Chondrocyte (in vitro differentiated cells): ENCODE measurements at regions not wholly inside any gene's neighbourhood (a gene's known extent, or its start where the extent isn't known, plus 50 kb on each side); places are given as distances from the start of the nearest gene placed in this dataset.
"Not testable (repeated sequence)": the region's sequence is repeated elsewhere in the genome, so short reads cannot be mapped to it uniquely, and the experiment has no call there.

Experiments
- DNase-seq: peaks from one replicate; pipeline ENCODE4 v3.0.0; 2021; ENCODE audit warnings: mixed read lengths, low spot score
- H3K27ac Mint-ChIP-seq: one replicate; pipeline ENCODE4 v1.8.0; 2021; ENCODE audit warnings: mild to moderate bottlenecking, moderate library complexity, mixed read lengths; ENCODE audit not compliant: unreplicated experiment
- H3K27me3 Mint-ChIP-seq: 2 replicates; pipeline ENCODE4 v1.8.0; 2021; ENCODE audit warnings: low read depth, mixed read lengths
- H3K36me3 Mint-ChIP-seq: 2 replicates; pipeline ENCODE4 v1.8.0; 2021; ENCODE audit warnings: low read depth, mixed read lengths
- H3K4me1 Mint-ChIP-seq: 2 replicates; pipeline ENCODE4 v1.8.0; 2021; ENCODE audit warnings: low read depth, mild to moderate bottlenecking, mixed read lengths
- H3K4me3 Mint-ChIP-seq: one replicate; pipeline ENCODE4 v1.8.0; 2021; ENCODE audit warnings: mild to moderate bottlenecking, moderate library complexity, mixed read lengths; ENCODE audit not compliant: unreplicated experiment
- H3K9me3 Mint-ChIP-seq: 2 replicates; pipeline ENCODE4 v1.8.0; 2021; ENCODE audit warnings: low read depth, mixed read lengths
- CTCF ChIP-seq: fragments of 200-600 bp; sonication (generic); IDR thresholded peaks from 2 replicates; pipeline ENCODE4 v1.5.0; 2021; ENCODE audit warnings: antibody characterized with exemption, mild to moderate bottlenecking, moderate library complexity

- Mint-ChIP-seq H3K27me3 (no peaks in the 10 kb centered on the region), H3K4me3 (no peak overlapping the region), H3K9me3 (peaks cover 4% of the 10 kb centered on the region), H3K27ac (no peak overlapping the region), H3K4me1 (peaks cover 5% of the 10 kb centered on the region), H3K36me3 (peaks cover 1% of the 10 kb centered on the region)
- DNase-seq = no peak
- TF ChIP-seq CTCF = no peak
Measured at GRCh38 chr9:33703430-33704102, 91.8 kb upstream of the PRSS3 start.

GRCh38 chr9:33705440-33705839, 89.9 kb upstream of the PRSS3 start:
- H3K27ac Mint-ChIP-seq, DNase-seq, H3K4me3 Mint-ChIP-seq, H3K4me1 Mint-ChIP-seq, H3K9me3 Mint-ChIP-seq, H3K27me3 Mint-ChIP-seq, H3K36me3 Mint-ChIP-seq: not testable (repeated sequence)

GRCh38 chr9:33708441-33708840, 86.9 kb upstream of the PRSS3 start:
- H3K4me1 Mint-ChIP-seq = peaks cover 6% of the 10 kb centered on the region
- H3K36me3 Mint-ChIP-seq = peaks cover 1% of the 10 kb centered on the region
- DNase-seq = no peak
- peaks cover 4% of the 10 kb centered on the region for H3K9me3 Mint-ChIP-seq
- H3K27ac Mint-ChIP-seq = no peak overlapping the region
- TF ChIP-seq CTCF = no peak
- no peaks in the 10 kb centered on the region for H3K27me3 Mint-ChIP-seq
- no peak overlapping the region for H3K4me3 Mint-ChIP-seq

- peaks cover 4% of the 10 kb centered on the region for H3K9me3 Mint-ChIP-seq
- peaks cover 1% of the 10 kb centered on the region for H3K36me3 Mint-ChIP-seq
- H3K4me1 Mint-ChIP-seq = peaks cover 6% of the 10 kb centered on the region
- H3K27ac Mint-ChIP-seq = no peak overlapping the region
- H3K4me3 Mint-ChIP-seq = no peak overlapping the region
- no peak for DNase-seq
- no peak for TF ChIP-seq CTCF
- no peaks in the 10 kb centered on the region for H3K27me3 Mint-ChIP-seq
Measured at GRCh38 chr9:33709269-33709668, 86.1 kb upstream of the PRSS3 start.

- not testable (repeated sequence) for H3K4me1 Mint-ChIP-seq, DNase-seq, H3K4me3 Mint-ChIP-seq, H3K36me3 Mint-ChIP-seq, H3K27me3 Mint-ChIP-seq, H3K27ac Mint-ChIP-seq, H3K9me3 Mint-ChIP-seq
Measured at GRCh38 chr9:33711418-33711817, 83.9 kb upstream of the PRSS3 start.

GRCh38 chr9:33714989-33715388, 80.4 kb upstream of the PRSS3 start:
- Mint-ChIP-seq H3K9me3 (no peaks in the 10 kb centered on the region), H3K4me1 (no peaks in the 10 kb centered on the region), H3K4me3 (no peak overlapping the region), H3K36me3 (no peaks in the 10 kb centered on the region), H3K27ac (no peak overlapping the region), H3K27me3 (peaks cover 19% of the 10 kb centered on the region)
- DNase-seq = no peak
- no peak for TF ChIP-seq CTCF
